Panc1 (cell line): ENCODE measurements at regions not wholly inside any gene's neighbourhood (a gene's known extent, or its start where the extent isn't known, plus 50 kb on each side); places are given as distances from the start of the nearest gene placed in this dataset.

ENCODE experiments used
- POLR2AphosphoS5 ChIP-seq: IDR thresholded peaks from 2 replicates; pipeline ENCODE4 v1.6.1; 2012; ENCODE audit warnings: mild to moderate bottlenecking, low read depth, low read length, moderate library complexity
- SIN3A ChIP-seq: IDR thresholded peaks from 2 replicates; pipeline ENCODE4 v1.6.1; 2012; ENCODE audit warnings: low read depth, mild to moderate bottlenecking, low read length, moderate library complexity, borderline replicate concordance; ENCODE audit not compliant: insufficient read depth
- TCF7L2 ChIP-seq: IDR thresholded peaks from 2 replicates; pipeline ENCODE4 v1.6.1; 2011; ENCODE audit warnings: mild to moderate bottlenecking, low read depth, low read length, inconsistent platforms
- TF ChIP-seq, protein P1 (sequence below): fragments of 450-650 bp; IDR thresholded peaks from 2 replicates; pipeline ENCODE4 v1.5.1; 2017; ENCODE audit warnings: mild to moderate bottlenecking
- TF ChIP-seq, protein P2 (sequence below), 2 experiments: IDR thresholded peaks; 2 replicates each; pipeline ENCODE4 v1.6.1; 2011 to 2012; ENCODE audit warnings: low read depth in 2 of 2, control low read depth in 1 of 2, low read length in 1 of 2, mild to moderate bottlenecking in 1 of 2, moderate library complexity in 1 of 2; ENCODE audit not compliant: insufficient read depth in 1 of 2

DNA sequence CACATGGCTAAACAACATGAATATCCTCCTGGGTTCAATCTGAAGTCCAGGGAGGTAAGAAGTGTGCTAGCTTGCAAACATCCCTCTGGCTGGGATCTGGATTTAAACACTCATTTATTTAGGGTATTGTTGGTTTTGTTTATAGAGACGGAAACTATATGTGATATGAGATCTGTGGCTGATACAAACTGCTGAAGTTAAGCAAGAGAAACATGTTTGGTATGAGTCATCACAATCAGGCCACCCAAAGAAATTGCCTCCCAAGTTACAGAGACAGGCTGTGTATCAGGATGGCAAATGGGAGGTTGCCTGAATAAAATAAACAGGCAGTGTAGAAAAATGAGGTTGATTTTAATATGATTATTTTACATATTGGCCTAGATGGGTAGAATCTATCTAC, 562.1 kb downstream of the IGSF11 start:
- TF ChIP-seq, protein P1, sequence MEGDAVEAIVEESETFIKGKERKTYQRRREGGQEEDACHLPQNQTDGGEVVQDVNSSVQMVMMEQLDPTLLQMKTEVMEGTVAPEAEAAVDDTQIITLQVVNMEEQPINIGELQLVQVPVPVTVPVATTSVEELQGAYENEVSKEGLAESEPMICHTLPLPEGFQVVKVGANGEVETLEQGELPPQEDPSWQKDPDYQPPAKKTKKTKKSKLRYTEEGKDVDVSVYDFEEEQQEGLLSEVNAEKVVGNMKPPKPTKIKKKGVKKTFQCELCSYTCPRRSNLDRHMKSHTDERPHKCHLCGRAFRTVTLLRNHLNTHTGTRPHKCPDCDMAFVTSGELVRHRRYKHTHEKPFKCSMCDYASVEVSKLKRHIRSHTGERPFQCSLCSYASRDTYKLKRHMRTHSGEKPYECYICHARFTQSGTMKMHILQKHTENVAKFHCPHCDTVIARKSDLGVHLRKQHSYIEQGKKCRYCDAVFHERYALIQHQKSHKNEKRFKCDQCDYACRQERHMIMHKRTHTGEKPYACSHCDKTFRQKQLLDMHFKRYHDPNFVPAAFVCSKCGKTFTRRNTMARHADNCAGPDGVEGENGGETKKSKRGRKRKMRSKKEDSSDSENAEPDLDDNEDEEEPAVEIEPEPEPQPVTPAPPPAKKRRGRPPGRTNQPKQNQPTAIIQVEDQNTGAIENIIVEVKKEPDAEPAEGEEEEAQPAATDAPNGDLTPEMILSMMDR: no peak
- TF ChIP-seq, protein P2, sequence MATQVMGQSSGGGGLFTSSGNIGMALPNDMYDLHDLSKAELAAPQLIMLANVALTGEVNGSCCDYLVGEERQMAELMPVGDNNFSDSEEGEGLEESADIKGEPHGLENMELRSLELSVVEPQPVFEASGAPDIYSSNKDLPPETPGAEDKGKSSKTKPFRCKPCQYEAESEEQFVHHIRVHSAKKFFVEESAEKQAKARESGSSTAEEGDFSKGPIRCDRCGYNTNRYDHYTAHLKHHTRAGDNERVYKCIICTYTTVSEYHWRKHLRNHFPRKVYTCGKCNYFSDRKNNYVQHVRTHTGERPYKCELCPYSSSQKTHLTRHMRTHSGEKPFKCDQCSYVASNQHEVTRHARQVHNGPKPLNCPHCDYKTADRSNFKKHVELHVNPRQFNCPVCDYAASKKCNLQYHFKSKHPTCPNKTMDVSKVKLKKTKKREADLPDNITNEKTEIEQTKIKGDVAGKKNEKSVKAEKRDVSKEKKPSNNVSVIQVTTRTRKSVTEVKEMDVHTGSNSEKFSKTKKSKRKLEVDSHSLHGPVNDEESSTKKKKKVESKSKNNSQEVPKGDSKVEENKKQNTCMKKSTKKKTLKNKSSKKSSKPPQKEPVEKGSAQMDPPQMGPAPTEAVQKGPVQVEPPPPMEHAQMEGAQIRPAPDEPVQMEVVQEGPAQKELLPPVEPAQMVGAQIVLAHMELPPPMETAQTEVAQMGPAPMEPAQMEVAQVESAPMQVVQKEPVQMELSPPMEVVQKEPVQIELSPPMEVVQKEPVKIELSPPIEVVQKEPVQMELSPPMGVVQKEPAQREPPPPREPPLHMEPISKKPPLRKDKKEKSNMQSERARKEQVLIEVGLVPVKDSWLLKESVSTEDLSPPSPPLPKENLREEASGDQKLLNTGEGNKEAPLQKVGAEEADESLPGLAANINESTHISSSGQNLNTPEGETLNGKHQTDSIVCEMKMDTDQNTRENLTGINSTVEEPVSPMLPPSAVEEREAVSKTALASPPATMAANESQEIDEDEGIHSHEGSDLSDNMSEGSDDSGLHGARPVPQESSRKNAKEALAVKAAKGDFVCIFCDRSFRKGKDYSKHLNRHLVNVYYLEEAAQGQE (IDR thresholded peaks at IDR 0.05; ENCODE audit: insufficient read depth in 1 of 2, low read depth in 2 of 2, low read length in 1 of 2): no peak
- no peak for TF ChIP-seq POLR2AphosphoS5
- no peak for TF ChIP-seq TCF7L2
- no peak for TF ChIP-seq SIN3A
